Skeletal muscle satellite cell (primary cell): ENCODE measurements at regions not wholly inside any gene's neighbourhood (a gene's known extent, or its start where the extent isn't known, plus 50 kb on each side); places are given as distances from the start of the nearest gene placed in this dataset.
"Not testable (repeated sequence)": the region's sequence is repeated elsewhere in the genome, so short reads cannot be mapped to it uniquely, and the experiment has no call there.

ENCODE experiments used
- H3K27me3 ChIP-seq: 2 replicates; pipeline ENCODE4 v1.7.0; 2013; ENCODE audit warnings: low read length; ENCODE audit not compliant: control insufficient read depth, insufficient read depth
- H3K36me3 ChIP-seq: 2 replicates; pipeline ENCODE4 v1.7.0; 2013; ENCODE audit warnings: mild to moderate bottlenecking, control low read depth, low read length; ENCODE audit not compliant: insufficient read depth
- H3K4me1 ChIP-seq: 2 replicates; pipeline ENCODE4 v1.7.0; 2013; ENCODE audit warnings: low read length; ENCODE audit not compliant: control insufficient read depth, insufficient read depth
- H3K4me2 ChIP-seq: 2 replicates; pipeline ENCODE4 v1.7.0; 2013; ENCODE audit warnings: mild to moderate bottlenecking, low read length
- H3K4me3 ChIP-seq: 2 replicates; pipeline ENCODE4 v1.7.0; 2013; ENCODE audit warnings: low read length
- H3K9ac ChIP-seq: 2 replicates; pipeline ENCODE4 v1.7.0; 2013; ENCODE audit warnings: mild to moderate bottlenecking, low read depth, low read length, moderate library complexity
- H3K9me3 ChIP-seq: replicated peaks from 2 replicates; pipeline ENCODE4 v1.7.0; 2013; ENCODE audit warnings: mild to moderate bottlenecking, control low read depth, low read length

- Histone ChIP-seq H3K9me3 (no peaks in the 10 kb centered on the region), H3K4me3 (no peak overlapping the region), H3K27me3 (no peaks in the 10 kb centered on the region), H3K4me2 (no peak overlapping the region), H3K36me3 (no peaks in the 10 kb centered on the region), H3K9ac (no peak overlapping the region), H3K4me1 (peaks cover 20% of the 10 kb centered on the region)
Measured at GRCh38 chr13:76829572-76830327, 56.5 kb downstream of the KCTD12 start.

GRCh38 chr13:76828316-76828741 lies 57.9 kb downstream of the KCTD12 start:
- Histone ChIP-seq H3K4me1 (peaks cover 20% of the 10 kb centered on the region), H3K9ac (no peak overlapping the region), H3K36me3 (no peaks in the 10 kb centered on the region), H3K4me3 (no peak overlapping the region), H3K4me2 (no peak overlapping the region), H3K27me3 (no peaks in the 10 kb centered on the region), H3K9me3 (no peaks in the 10 kb centered on the region)

GRCh38 chr13:76826527-76826926 lies 59.7 kb downstream of the KCTD12 start:
- Histone ChIP-seq H3K9me3 (no peaks in the 10 kb centered on the region), H3K9ac (no peak overlapping the region), H3K27me3 (no peaks in the 10 kb centered on the region), H3K4me2 (no peak overlapping the region), H3K4me1 (peaks cover 20% of the 10 kb centered on the region), H3K4me3 (no peak overlapping the region), H3K36me3 (no peaks in the 10 kb centered on the region)

- H3K4me1 ChIP-seq = peaks cover 20% of the 10 kb centered on the region
- no peak overlapping the region for H3K4me2 ChIP-seq
- H3K4me3 ChIP-seq = no peak overlapping the region
- H3K27me3 ChIP-seq = no peaks in the 10 kb centered on the region
- no peak overlapping the region for H3K9ac ChIP-seq
- H3K9me3 ChIP-seq = no peaks in the 10 kb centered on the region
- H3K36me3 ChIP-seq = no peaks in the 10 kb centered on the region
Measured at GRCh38 chr13:76825430-76825829, 60.8 kb downstream of the KCTD12 start.

- H3K9me3 ChIP-seq = no peaks in the 10 kb centered on the region
- H3K4me1 ChIP-seq = peaks cover 15% of the 10 kb centered on the region
- H3K4me3 ChIP-seq = no peak overlapping the region
- H3K9ac ChIP-seq = no peak overlapping the region
- no peaks in the 10 kb centered on the region for H3K36me3 ChIP-seq
- no peaks in the 10 kb centered on the region for H3K27me3 ChIP-seq
- no peak overlapping the region for H3K4me2 ChIP-seq
Measured at GRCh38 chr13:76823969-76824368, 62.2 kb downstream of the KCTD12 start.

GRCh38 chr13:76822698-76823267 lies 63.4 kb downstream of the KCTD12 start:
- H3K9me3 ChIP-seq = no peaks in the 10 kb centered on the region
- no peak overlapping the region for H3K4me2 ChIP-seq
- H3K4me3 ChIP-seq = no peak overlapping the region
- H3K4me1 ChIP-seq = peaks cover 8% of the 10 kb centered on the region
- no peaks in the 10 kb centered on the region for H3K36me3 ChIP-seq
- H3K9ac ChIP-seq = no peak overlapping the region
- H3K27me3 ChIP-seq = peaks cover 3% of the 10 kb centered on the region

- not testable (repeated sequence) for H3K4me3 ChIP-seq, H3K9ac ChIP-seq, H3K36me3 ChIP-seq, H3K4me2 ChIP-seq, H3K9me3 ChIP-seq, H3K4me1 ChIP-seq
- H3K27me3 ChIP-seq = peaks cover 14% of the 10 kb centered on the region
Measured at GRCh38 chr13:76821222-76821621, 65.0 kb downstream of the KCTD12 start.

- Histone ChIP-seq H3K27me3 (peaks cover 19% of the 10 kb centered on the region), H3K9me3 (no peaks in the 10 kb centered on the region), H3K4me3 (no peak overlapping the region), H3K9ac (no peak overlapping the region), H3K4me2 (no peak overlapping the region), H3K4me1 (peaks cover 7% of the 10 kb centered on the region), H3K36me3 (no peaks in the 10 kb centered on the region)
Measured at GRCh38 chr13:76820759-76821158, 65.4 kb downstream of the KCTD12 start.

GRCh38 chr13:76816394-76816793 lies 69.8 kb downstream of the KCTD12 start:
- no peaks in the 10 kb centered on the region for H3K9me3 ChIP-seq
- peaks cover 46% of the 10 kb centered on the region for H3K27me3 ChIP-seq
- H3K9ac ChIP-seq = no peak overlapping the region
- no peak overlapping the region for H3K4me2 ChIP-seq
- peaks cover 4% of the 10 kb centered on the region for H3K4me1 ChIP-seq
- no peak overlapping the region for H3K4me3 ChIP-seq
- no peaks in the 10 kb centered on the region for H3K36me3 ChIP-seq

- Histone ChIP-seq H3K27me3 (peaks cover 46% of the 10 kb centered on the region), H3K4me2 (no peak overlapping the region), H3K9ac (no peak overlapping the region), H3K9me3 (no peaks in the 10 kb centered on the region), H3K4me1 (peaks cover 4% of the 10 kb centered on the region), H3K36me3 (no peaks in the 10 kb centered on the region), H3K4me3 (no peak overlapping the region)
Measured at GRCh38 chr13:76815344-76815743, 70.9 kb downstream of the KCTD12 start.

GRCh38 chr13:76813891-76814290 lies 72.3 kb downstream of the KCTD12 start:
- peaks cover 46% of the 10 kb centered on the region for H3K27me3 ChIP-seq
- no peak overlapping the region for H3K4me3 ChIP-seq
- H3K9ac ChIP-seq = no peak overlapping the region
- no peaks in the 10 kb centered on the region for H3K36me3 ChIP-seq
- H3K4me2 ChIP-seq = no peak overlapping the region
- H3K4me1 ChIP-seq = peaks cover 13% of the 10 kb centered on the region
- no peaks in the 10 kb centered on the region for H3K9me3 ChIP-seq
